ENCODE measurements at regions not wholly inside any gene's neighbourhood (a gene's known extent, or its start where the extent isn't known, plus 50 kb on each side); places are given as distances from the start of the nearest gene placed in this dataset.

GRCh38 chr18:40019797-40020392 lies 1935.1 kb upstream of the PIK3C3 start:
- Histone ChIP-seq H3K4me1 (no peaks in the 10 kb centered on the region), H4K20me1 (no peaks in the 10 kb centered on the region), H3K9ac (no peak overlapping the region), H3K27ac (no peak overlapping the region), H3K4me3 (no peak overlapping the region), H3K36me3 (no peaks in the 10 kb centered on the region), H3K27me3 (no peaks in the 10 kb centered on the region), H3K4me2 (no peak overlapping the region), H3K9me3 (no peaks in the 10 kb centered on the region)
- TF ChIP-seq Cebpa-rat (IDR thresholded peaks at IDR 0.05): no peak

GRCh38 chr18:40018266-40018665 lies 1936.8 kb upstream of the PIK3C3 start:
- Histone ChIP-seq H3K27me3 (no peaks in the 10 kb centered on the region), H3K36me3 (no peaks in the 10 kb centered on the region), H3K9ac (no peak overlapping the region), H3K9me3 (no peaks in the 10 kb centered on the region), H4K20me1 (no peaks in the 10 kb centered on the region), H3K4me3 (no peak overlapping the region), H3K4me1 (no peaks in the 10 kb centered on the region), H3K27ac (no peak overlapping the region), H3K4me2 (no peak overlapping the region)
- no peak for TF ChIP-seq Cebpa-rat (IDR thresholded peaks at IDR 0.05)

- no peaks in the 10 kb centered on the region for H4K20me1 ChIP-seq
- H3K9me3 ChIP-seq: no peaks in the 10 kb centered on the region
- H3K27ac ChIP-seq: no peak overlapping the region
- H3K36me3 ChIP-seq: no peaks in the 10 kb centered on the region
- no peak overlapping the region for H3K4me3 ChIP-seq
- no peak overlapping the region for H3K9ac ChIP-seq
- no peak overlapping the region for H3K4me2 ChIP-seq
- H3K4me1 ChIP-seq: no peaks in the 10 kb centered on the region
- no peaks in the 10 kb centered on the region for H3K27me3 ChIP-seq
- no peak for TF ChIP-seq Cebpa-rat (IDR thresholded peaks at IDR 0.05)
These were observed 1938.0 kb upstream of the PIK3C3 start for GRCh38 chr18:40017021-40017420.

DNA sequence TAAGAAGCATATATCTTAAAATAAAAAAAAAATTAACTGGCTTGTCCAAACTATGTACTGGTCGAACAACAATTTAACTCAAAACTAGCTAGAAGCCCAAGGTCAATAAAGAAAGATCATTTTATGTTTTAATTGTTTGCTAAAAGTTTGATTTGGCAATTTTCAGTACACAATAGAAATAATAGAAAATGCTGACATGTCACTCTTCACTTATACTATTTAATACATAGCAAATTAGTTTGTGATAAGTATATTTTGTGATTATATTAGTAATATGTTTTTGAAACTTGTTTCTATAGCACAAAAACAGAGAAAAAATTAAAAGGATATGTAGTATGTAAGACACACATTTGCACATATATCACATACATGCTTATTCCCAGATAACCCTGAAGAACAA lies 1938.6 kb upstream of the PIK3C3 start:
- H3K27ac ChIP-seq: no peak overlapping the region
- no peaks in the 10 kb centered on the region for H3K36me3 ChIP-seq
- no peaks in the 10 kb centered on the region for H3K9me3 ChIP-seq
- H3K4me3 ChIP-seq: no peak overlapping the region
- H3K4me1 ChIP-seq: no peaks in the 10 kb centered on the region
- no peaks in the 10 kb centered on the region for H3K27me3 ChIP-seq
- no peak for TF ChIP-seq Cebpa-rat (IDR thresholded peaks at IDR 0.05)
- no peak overlapping the region for H3K9ac ChIP-seq
- no peak overlapping the region for H3K4me2 ChIP-seq
- H4K20me1 ChIP-seq: no peaks in the 10 kb centered on the region

- no peak overlapping the region for H3K9ac ChIP-seq
- H3K27ac ChIP-seq: no peak overlapping the region
- no peaks in the 10 kb centered on the region for H4K20me1 ChIP-seq
- H3K4me1 ChIP-seq: no peaks in the 10 kb centered on the region
- no peaks in the 10 kb centered on the region for H3K9me3 ChIP-seq
- H3K4me3 ChIP-seq: no peak overlapping the region
- no peak overlapping the region for H3K4me2 ChIP-seq
- no peaks in the 10 kb centered on the region for H3K27me3 ChIP-seq
- H3K36me3 ChIP-seq: no peaks in the 10 kb centered on the region
- no peak for TF ChIP-seq Cebpa-rat (IDR thresholded peaks at IDR 0.05)
These were observed 1941.9 kb upstream of the PIK3C3 start for GRCh38 chr18:40013001-40013609.

DNA sequence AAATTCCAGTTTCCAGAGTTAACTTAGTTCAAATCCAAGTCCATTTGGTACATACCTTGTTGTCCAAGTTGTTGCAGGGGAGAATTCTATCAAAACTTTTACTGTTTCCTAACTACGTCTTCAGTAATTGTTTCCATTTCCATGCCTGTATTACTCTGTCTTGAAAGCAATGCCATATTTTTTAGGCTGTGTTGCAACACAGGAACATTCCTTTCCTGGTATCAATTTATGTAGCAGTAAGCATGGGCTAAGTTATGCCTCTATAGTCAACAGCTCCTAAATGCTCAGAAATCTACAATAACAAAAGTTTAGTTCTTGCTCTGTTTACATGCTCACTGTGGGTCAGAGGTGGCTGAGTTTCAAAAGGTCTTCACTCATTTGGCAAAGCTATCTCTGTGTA lies 1943.8 kb upstream of the PIK3C3 start:
- H3K4me1 ChIP-seq: no peaks in the 10 kb centered on the region
- no peak overlapping the region for H3K27ac ChIP-seq
- no peak overlapping the region for H3K4me3 ChIP-seq
- no peak for TF ChIP-seq Cebpa-rat (IDR thresholded peaks at IDR 0.05)
- H3K9ac ChIP-seq: no peak overlapping the region
- H4K20me1 ChIP-seq: no peaks in the 10 kb centered on the region
- no peak overlapping the region for H3K4me2 ChIP-seq
- no peaks in the 10 kb centered on the region for H3K36me3 ChIP-seq
- H3K27me3 ChIP-seq: no peaks in the 10 kb centered on the region
- no peaks in the 10 kb centered on the region for H3K9me3 ChIP-seq

DNA sequence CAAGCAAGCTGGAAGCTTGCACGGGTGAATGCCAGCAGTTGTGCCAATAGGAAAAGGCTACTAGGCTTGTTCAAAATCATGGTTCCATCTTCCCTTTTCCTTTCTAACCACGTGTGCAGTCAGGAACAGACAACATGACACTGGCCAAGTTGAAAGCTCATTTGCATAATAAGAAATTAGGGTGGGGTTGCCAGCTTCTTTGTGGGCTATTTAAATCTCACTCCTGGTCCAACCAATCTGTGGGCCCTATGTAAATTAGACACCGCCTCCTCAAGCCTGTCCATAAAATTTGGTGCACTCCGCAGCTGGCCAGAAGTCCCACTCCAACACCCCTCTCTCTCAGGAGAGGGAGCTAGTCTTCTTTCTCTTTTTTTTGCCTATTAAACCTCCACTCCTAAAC lies 1948.4 kb upstream of the PIK3C3 start:
- no peak overlapping the region for H3K9ac ChIP-seq
- TF ChIP-seq Cebpa-rat (IDR thresholded peaks at IDR 0.05): no peak
- H3K4me3 ChIP-seq: no peak overlapping the region
- no peaks in the 10 kb centered on the region for H4K20me1 ChIP-seq
- no peaks in the 10 kb centered on the region for H3K9me3 ChIP-seq
- no peak overlapping the region for H3K4me2 ChIP-seq
- H3K36me3 ChIP-seq: no peaks in the 10 kb centered on the region
- no peak overlapping the region for H3K27ac ChIP-seq
- no peaks in the 10 kb centered on the region for H3K4me1 ChIP-seq
- H3K27me3 ChIP-seq: no peaks in the 10 kb centered on the region

GRCh38 chr18:40004246-40004645 lies 1950.8 kb upstream of the PIK3C3 start:
- no peaks in the 10 kb centered on the region for H3K4me1 ChIP-seq
- H4K20me1 ChIP-seq: no peaks in the 10 kb centered on the region
- no peak overlapping the region for H3K27ac ChIP-seq
- H3K27me3 ChIP-seq: no peaks in the 10 kb centered on the region
- H3K9me3 ChIP-seq: no peaks in the 10 kb centered on the region
- H3K9ac ChIP-seq: no peak overlapping the region
- no peak for TF ChIP-seq Cebpa-rat (IDR thresholded peaks at IDR 0.05)
- no peak overlapping the region for H3K4me3 ChIP-seq
- no peaks in the 10 kb centered on the region for H3K36me3 ChIP-seq
- no peak overlapping the region for H3K4me2 ChIP-seq

DNA sequence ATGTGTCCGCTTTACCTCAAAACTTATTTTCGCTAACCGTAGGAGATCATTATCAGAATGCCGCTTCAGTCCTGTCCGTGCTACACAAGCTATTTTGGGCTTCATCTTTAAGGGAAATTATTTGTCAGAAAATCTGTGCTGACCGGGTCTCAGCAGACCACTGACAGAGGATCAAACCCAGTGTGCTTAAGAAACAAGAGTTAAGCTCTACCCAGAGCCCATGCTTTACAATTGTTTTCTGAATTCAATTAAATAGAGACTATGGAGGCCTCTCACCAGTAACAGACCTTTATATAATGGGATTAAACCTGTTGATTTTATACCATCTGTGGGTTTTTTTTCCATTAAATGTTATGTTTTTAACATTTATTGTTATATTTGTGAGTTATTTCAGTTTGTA lies 1956.7 kb upstream of the PIK3C3 start:
- Histone ChIP-seq H3K9ac (no peak overlapping the region), H3K4me1 (no peaks in the 10 kb centered on the region), H3K27me3 (no peaks in the 10 kb centered on the region), H3K4me2 (no peak overlapping the region), H3K4me3 (no peak overlapping the region), H4K20me1 (no peaks in the 10 kb centered on the region), H3K9me3 (no peaks in the 10 kb centered on the region), H3K27ac (no peak overlapping the region), H3K36me3 (no peaks in the 10 kb centered on the region)
- TF ChIP-seq Cebpa-rat (IDR thresholded peaks at IDR 0.05): no peak

DNA sequence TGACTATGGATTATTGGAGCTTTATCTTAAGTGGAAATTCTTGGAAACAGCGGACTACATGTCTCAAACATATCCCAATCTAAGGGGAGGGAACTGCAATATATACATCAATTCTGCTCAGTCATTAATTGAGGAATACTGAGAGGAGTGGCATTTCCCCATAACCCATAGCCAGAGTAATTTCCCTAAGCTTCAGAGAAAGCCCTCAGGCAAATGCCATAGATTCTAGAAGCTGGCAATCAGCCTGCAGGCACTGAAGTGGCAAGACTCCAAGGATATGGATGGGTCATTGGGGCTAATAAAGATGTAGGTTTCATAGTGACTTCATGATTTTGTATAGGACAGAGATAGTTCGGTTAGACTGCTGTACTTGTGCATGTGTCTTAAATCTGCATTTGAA lies 1960.5 kb upstream of the PIK3C3 start:
- H4K20me1 ChIP-seq: no peaks in the 10 kb centered on the region
- H3K4me2 ChIP-seq: no peak overlapping the region
- H3K9ac ChIP-seq: no peak overlapping the region
- no peaks in the 10 kb centered on the region for H3K36me3 ChIP-seq
- H3K4me3 ChIP-seq: no peak overlapping the region
- TF ChIP-seq Cebpa-rat (IDR thresholded peaks at IDR 0.05): no peak
- no peaks in the 10 kb centered on the region for H3K27me3 ChIP-seq
- H3K27ac ChIP-seq: no peak overlapping the region
- H3K4me1 ChIP-seq: no peaks in the 10 kb centered on the region
- no peaks in the 10 kb centered on the region for H3K9me3 ChIP-seq
